Hepatic stellate cell (primary cell): ENCODE measurements at regions not wholly inside any gene's neighbourhood (a gene's known extent, or its start where the extent isn't known, plus 50 kb on each side); places are given as distances from the start of the nearest gene placed in this dataset.
"Not testable (repeated sequence)": the region's sequence is repeated elsewhere in the genome, so short reads cannot be mapped to it uniquely, and the experiment has no call there.

ENCODE experiments used
- DNase-seq: peaks from one replicate; pipeline ENCODE4 v3.0.0; 2011; ENCODE audit warnings: low spot score

GRCh38 chr15:62889734-62890505, 152.6 kb upstream of the TPM1 start:
- DNase-seq = no peak

GRCh38 chr15:62894322-62895085, 148.0 kb upstream of the TPM1 start:
- no peak for DNase-seq

GRCh38 chr15:62895139-62895866, 147.2 kb upstream of the TPM1 start:
- peak; percentile 40 for DNase-seq

DNA sequence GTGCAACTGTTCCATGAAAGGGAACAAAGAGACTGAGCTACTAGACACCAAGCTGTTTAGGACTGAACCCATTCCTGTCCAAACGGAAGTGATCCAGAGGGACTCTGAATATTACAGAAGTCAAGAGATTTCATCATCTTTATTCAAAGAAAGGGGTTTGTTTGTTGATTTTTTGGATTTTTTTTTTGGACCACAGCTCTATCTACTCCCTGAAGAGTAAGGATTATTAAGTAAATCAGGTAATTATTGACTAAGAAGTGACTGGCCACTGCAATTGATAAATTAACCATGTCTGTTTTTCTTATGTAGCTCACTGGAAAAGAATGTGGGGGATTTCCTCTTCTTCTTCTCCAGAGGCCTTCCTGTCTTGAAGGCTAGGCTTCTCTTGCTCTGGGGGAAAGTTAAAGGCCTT, 146.6 kb upstream of the TPM1 start:
- DNase-seq = peak; percentile 62

GRCh38 chr15:62896380-62896866, 146.1 kb upstream of the TPM1 start:
- no peak for DNase-seq

DNA sequence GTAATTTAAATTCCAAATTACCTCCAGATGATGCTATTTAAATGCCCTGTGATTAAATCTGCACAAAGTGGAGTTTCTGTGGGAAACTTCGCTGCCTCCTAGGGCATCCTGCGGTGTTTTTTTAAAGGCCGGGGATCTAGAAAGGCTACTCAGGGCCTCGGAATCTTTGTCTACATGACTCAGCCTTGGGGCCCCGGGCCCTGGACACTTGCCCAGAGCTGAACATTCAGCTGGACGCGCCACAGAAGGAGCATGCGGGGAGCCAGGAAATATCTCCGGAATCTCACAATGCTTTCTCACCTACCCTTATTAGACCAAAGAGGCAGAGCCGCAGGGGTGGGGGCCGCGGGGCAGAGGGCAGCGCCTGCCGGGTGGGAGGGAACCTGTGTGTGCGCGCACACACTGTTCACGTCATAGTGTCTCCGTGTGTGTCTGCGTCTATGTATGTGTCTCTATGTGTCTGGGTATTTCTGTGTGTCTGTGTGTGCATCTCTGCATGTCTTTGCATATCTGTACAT, 145.5 kb upstream of the TPM1 start:
- peak; percentile 94 for DNase-seq

DNA sequence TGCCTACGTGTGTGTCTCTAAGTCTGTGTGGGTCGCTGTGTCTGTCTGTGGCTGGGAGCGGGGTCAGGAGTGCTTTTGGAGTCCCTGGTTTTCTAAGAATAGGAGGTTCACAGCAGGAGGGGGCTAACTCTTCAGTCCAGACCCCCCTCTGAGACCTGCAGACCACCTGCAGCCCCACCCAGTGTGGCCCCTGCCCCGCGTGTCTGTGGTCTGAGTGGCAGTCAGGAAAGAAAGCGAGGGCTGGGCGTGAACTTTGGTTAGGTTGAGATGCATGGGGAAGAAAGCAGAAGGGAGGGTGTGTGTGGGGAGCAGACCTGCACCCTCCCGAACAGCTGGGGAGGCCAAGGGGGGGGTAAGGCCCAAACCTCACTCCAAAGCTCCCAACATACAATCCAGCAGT, 144.9 kb upstream of the TPM1 start:
- no peak for DNase-seq

GRCh38 chr15:62899090-62899493, 143.5 kb upstream of the TPM1 start:
- DNase-seq = no peak

- no peak for DNase-seq
Observed at GRCh38 chr15:62900071-62900802, 142.3 kb upstream of the TPM1 start.

DNA sequence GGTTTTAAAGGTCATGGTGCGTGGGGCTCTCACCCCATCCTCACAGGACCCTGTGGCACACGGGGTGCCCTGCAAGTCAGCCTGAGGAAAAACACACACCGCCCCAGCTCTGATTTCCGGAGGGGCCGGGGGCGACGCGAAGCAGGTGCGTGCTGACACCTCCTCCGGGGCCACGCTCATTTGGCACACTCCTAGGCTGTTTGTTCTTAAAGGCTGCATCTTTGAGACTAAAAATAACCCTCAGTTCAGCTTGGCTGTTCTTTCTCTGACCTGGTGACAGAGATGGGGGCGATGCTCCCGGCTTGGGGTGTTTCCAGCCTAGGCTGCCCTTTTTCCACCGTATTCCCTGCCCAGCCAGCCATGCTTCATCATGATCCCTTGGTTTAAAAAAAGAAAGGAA, 141.5 kb upstream of the TPM1 start:
- no peak for DNase-seq

- DNase-seq = no peak
Observed at GRCh38 chr15:62901909-62902546, 140.5 kb upstream of the TPM1 start.

GRCh38 chr15:62902821-62903220, 139.7 kb upstream of the TPM1 start:
- DNase-seq = no peak

DNA sequence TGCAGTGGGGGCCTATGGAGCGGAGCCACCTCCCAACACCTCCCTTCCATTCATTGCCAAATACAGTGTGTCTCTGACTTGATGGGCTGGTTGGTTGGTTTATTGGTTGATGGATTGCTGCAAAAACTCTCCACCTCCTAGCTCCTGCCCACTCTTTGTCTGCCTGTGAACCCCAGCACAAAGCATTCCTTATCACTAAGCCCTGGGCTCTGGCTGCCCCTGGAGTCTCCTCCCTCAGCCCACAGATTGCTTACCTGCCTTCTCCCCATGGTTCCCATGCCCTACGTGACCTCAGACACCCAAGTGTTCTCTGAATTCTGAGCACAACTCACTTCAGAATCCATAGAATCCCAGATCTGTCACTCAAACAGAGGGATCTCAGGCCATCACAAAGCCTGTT, 139.1 kb upstream of the TPM1 start:
- DNase-seq = no peak

DNA sequence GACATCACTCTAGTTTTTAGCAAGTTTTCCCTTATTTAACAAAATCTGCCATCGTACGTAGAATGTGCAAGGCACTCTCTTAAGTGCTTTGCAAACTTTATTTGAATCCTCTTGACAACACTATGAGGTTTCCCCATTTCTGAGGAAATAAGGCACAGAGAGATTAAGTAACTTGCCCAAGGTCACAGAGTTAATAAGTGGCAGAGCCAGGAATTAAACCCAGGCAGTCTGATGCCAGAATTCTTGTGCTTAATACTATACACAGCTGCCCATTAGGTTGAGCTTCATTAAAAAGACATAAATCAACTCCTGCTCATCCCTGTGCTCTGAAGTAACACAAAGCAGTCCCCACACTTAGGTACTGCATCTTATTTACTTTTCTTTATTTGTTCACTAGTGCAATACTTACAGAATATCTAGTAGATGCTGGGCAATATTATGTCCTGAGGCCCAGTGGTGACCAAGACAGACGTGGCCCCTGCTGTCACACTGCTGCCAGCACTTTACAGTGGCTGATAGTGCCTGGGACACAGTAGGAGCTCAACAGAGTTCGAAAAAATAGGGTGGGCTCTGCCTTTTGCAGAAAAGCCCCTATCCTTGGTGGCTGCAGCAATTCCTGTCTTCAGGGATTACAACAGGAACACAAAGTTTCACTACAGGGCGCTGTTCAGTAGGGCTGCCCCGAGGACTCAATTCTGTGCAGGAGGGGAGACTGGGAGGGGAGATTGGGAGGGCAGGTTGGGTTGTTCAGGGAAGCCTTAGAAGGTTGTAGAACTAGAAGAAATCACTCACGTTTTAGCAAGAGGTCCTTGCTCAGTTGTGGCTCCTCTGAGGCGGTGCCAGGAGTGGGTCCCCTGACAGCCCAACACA, 138.3 kb upstream of the TPM1 start:
- no peak for DNase-seq

- no peak for DNase-seq
Observed at GRCh38 chr15:62906627-62907026, 135.9 kb upstream of the TPM1 start.

GRCh38 chr15:62907275-62907674, 135.3 kb upstream of the TPM1 start:
- DNase-seq = no peak

DNA sequence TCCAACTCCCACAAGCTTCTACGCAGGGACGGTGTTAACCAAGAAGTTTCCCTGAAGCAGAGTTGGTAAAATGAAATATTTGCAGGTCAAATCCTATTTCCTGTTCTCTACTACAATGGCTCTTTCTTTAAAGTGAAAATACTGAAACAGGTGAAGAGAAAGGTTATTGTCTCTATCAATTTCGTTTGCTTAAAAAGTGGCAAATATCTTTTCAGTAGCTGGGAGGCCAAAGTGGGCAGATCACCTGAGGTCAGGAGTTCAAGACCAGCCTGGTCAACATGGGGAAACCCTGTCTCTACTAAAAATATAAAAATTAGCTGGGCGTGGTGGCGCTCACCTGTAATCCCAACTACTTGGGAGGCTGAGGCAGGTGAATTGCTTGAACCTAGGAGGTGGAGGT, 134.2 kb upstream of the TPM1 start:
- not testable (repeated sequence) for DNase-seq

- no peak for DNase-seq
Observed at GRCh38 chr15:62909257-62909656, 133.3 kb upstream of the TPM1 start.

- DNase-seq = no peak
Observed at GRCh38 chr15:62912282-62912681, 130.3 kb upstream of the TPM1 start.

GRCh38 chr15:62912808-62913207, 129.7 kb upstream of the TPM1 start:
- DNase-seq = no peak
